Panc1 (cell line): ENCODE measurements at regions not wholly inside any gene's neighbourhood (a gene's known extent, or its start where the extent isn't known, plus 50 kb on each side); places are given as distances from the start of the nearest gene placed in this dataset.

Source experiments
- ATAC-seq: fragments of 200-7000 bp; cut with Tn5 transposase; 2 replicates; pipeline ENCODE4 v1.9.1; 2020; ENCODE audit warnings: mild to moderate bottlenecking, moderate library complexity
- BruUV-seq: library from RNA; stranded (reverse); fragments of 400-500 nt; replicated peaks from 2 replicates; lab custom pipeline; 2021; lab: Mats Ljungman, UMichigan
- CTCF ChIA-PET: fragments of 300-600 bp; sonication (Branson Sonifier 250); formaldehyde crosslinking; loops from one replicate; lab custom pipeline; 2022; ENCODE audit warnings: antibody characterized with exemption; lab: Charles Lee
- POLR2A ChIA-PET: fragments of 300-600 bp; sonication (Branson Sonifier 250); formaldehyde crosslinking; loops from one replicate; lab custom pipeline; 2022; ENCODE audit warnings: antibody characterized with exemption; lab: Charles Lee
- DNase-seq: peaks from one replicate; pipeline ENCODE4 v3.0.0-alpha.2; 2010; ENCODE audit warnings: low read depth, low spot score
- H3K27ac ChIP-seq: 2 replicates; pipeline ENCODE4 v1.5.1; 2011; ENCODE audit warnings: mild to moderate bottlenecking, low read length, inconsistent platforms
- H3K27me3 ChIP-seq: fragments of 200-500 bp; sonication (Bioruptor generic); 2 replicates; pipeline ENCODE4 v1.6.0; 2014; ENCODE audit warnings: low read length, inconsistent platforms; ENCODE audit not compliant: control insufficient read depth, insufficient read depth
- H3K36me3 ChIP-seq: fragments of 200-500 bp; sonication (Bioruptor generic); 2 replicates; pipeline ENCODE4 v1.5.1; 2014; ENCODE audit warnings: inconsistent platforms, mild to moderate bottlenecking, low read length, moderate library complexity; ENCODE audit not compliant: control insufficient read depth, insufficient read depth
- H3K4me1 ChIP-seq: 2 replicates; pipeline ENCODE4 v1.5.1; 2011; ENCODE audit warnings: inconsistent platforms, mild to moderate bottlenecking, low read length, moderate library complexity; ENCODE audit not compliant: control insufficient read depth, insufficient read depth
- H3K4me3 ChIP-seq, 2 experiments: 2 replicates each; pipeline ENCODE4 v1.5.1; 2011 to 2012; ENCODE audit warnings: low read depth in 2 of 2, low read length in 2 of 2, mild to moderate bottlenecking in 2 of 2, inconsistent platforms in 1 of 2, moderate library complexity in 1 of 2
- H3K9me3 ChIP-seq: fragments of 200-500 bp; sonication (Bioruptor generic); 2 replicates; pipeline ENCODE4 v1.5.1; 2014; ENCODE audit warnings: low read depth, mild to moderate bottlenecking, inconsistent platforms, low read length, moderate library complexity; ENCODE audit not compliant: control insufficient read depth, insufficient read depth
- CTCF ChIP-seq: fragments of 450-650 bp; IDR thresholded peaks from 2 replicates; pipeline ENCODE4 v1.5.1; 2017; ENCODE audit warnings: mild to moderate bottlenecking
- POLR2AphosphoS5 ChIP-seq: IDR thresholded peaks from 2 replicates; pipeline ENCODE4 v1.6.1; 2012; ENCODE audit warnings: mild to moderate bottlenecking, low read depth, low read length, moderate library complexity
- SIN3A ChIP-seq: IDR thresholded peaks from 2 replicates; pipeline ENCODE4 v1.6.1; 2012; ENCODE audit warnings: low read depth, mild to moderate bottlenecking, low read length, moderate library complexity, borderline replicate concordance; ENCODE audit not compliant: insufficient read depth
- TCF7L2 ChIP-seq: IDR thresholded peaks from 2 replicates; pipeline ENCODE4 v1.6.1; 2011; ENCODE audit warnings: mild to moderate bottlenecking, low read depth, low read length, inconsistent platforms
- in situ Hi-C: cut with HindIII; loops from 2 replicates; pipeline ENCODE4 v1.10.0; 2016; ENCODE audit warnings: low sequenced_read_pairs, low pct_unique_long_range_greater_than_20kb
- intact Hi-C: fragments of 100-400 bp; cut with micrococcal nuclease; formaldehyde crosslinking; loops from one replicate; pipeline ENCODE4 v1.10.0; 2022; ENCODE audit not compliant: unreplicated experiment
- TF ChIP-seq, protein P1 (sequence below), 2 experiments: IDR thresholded peaks; 2 replicates each; pipeline ENCODE4 v1.6.1; 2011 to 2012; ENCODE audit warnings: low read depth in 2 of 2, control low read depth in 1 of 2, low read length in 1 of 2, mild to moderate bottlenecking in 1 of 2, moderate library complexity in 1 of 2; ENCODE audit not compliant: insufficient read depth in 1 of 2

DNA sequence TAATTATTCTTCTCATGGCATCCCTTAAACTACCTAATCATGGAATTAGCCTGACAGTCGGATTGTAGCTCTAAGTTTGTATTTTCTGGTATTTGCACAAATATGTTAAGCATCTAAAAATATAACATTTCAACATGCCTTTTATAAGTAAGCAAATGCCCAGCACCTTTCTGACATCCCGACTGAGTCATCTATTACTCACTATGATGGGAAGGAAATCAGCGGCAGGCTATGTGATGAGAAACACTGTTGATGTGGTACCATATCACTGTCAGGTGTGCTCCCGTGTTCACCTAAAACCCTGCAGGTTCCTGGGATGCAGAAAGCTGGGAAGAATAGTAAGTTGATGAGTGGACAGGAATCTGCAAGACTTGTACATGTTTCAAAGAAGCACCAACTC is 367.8 kb upstream of the IL12A start:
- intact Hi-C loops: no loop called here
- TF ChIP-seq TCF7L2 (no peak), SIN3A (no peak), CTCF (no peak), POLR2AphosphoS5 (no peak)
- TF ChIP-seq, protein P1, sequence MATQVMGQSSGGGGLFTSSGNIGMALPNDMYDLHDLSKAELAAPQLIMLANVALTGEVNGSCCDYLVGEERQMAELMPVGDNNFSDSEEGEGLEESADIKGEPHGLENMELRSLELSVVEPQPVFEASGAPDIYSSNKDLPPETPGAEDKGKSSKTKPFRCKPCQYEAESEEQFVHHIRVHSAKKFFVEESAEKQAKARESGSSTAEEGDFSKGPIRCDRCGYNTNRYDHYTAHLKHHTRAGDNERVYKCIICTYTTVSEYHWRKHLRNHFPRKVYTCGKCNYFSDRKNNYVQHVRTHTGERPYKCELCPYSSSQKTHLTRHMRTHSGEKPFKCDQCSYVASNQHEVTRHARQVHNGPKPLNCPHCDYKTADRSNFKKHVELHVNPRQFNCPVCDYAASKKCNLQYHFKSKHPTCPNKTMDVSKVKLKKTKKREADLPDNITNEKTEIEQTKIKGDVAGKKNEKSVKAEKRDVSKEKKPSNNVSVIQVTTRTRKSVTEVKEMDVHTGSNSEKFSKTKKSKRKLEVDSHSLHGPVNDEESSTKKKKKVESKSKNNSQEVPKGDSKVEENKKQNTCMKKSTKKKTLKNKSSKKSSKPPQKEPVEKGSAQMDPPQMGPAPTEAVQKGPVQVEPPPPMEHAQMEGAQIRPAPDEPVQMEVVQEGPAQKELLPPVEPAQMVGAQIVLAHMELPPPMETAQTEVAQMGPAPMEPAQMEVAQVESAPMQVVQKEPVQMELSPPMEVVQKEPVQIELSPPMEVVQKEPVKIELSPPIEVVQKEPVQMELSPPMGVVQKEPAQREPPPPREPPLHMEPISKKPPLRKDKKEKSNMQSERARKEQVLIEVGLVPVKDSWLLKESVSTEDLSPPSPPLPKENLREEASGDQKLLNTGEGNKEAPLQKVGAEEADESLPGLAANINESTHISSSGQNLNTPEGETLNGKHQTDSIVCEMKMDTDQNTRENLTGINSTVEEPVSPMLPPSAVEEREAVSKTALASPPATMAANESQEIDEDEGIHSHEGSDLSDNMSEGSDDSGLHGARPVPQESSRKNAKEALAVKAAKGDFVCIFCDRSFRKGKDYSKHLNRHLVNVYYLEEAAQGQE (IDR thresholded peaks at IDR 0.05; ENCODE audit: insufficient read depth in 1 of 2, low read depth in 2 of 2, low read length in 1 of 2): no peak
- CTCF ChIA-PET: interaction anchor here (0.8 kb wide), 1 partner anchor 142 kb away, joined by 3 read pairs; no protein-coding TSS in a partner anchor
- H3K27me3 ChIP-seq: no peaks in the 10 kb centered on the region
- H3K9me3 ChIP-seq: no peaks in the 10 kb centered on the region
- no peak for ATAC-seq
- in situ Hi-C loops: no loop called here
- POLR2A ChIA-PET: no interaction called here
- peaks cover 26% of the 10 kb centered on the region for H3K4me1 ChIP-seq
- H3K36me3 ChIP-seq: no peaks in the 10 kb centered on the region
- no peak overlapping the region for H3K4me3 ChIP-seq
- no TSS peak for BruUV-seq
- peak; percentile 32 for DNase-seq
- no peak overlapping the region; the same call in 1 of the 2 replicates for H3K27ac ChIP-seq

DNA sequence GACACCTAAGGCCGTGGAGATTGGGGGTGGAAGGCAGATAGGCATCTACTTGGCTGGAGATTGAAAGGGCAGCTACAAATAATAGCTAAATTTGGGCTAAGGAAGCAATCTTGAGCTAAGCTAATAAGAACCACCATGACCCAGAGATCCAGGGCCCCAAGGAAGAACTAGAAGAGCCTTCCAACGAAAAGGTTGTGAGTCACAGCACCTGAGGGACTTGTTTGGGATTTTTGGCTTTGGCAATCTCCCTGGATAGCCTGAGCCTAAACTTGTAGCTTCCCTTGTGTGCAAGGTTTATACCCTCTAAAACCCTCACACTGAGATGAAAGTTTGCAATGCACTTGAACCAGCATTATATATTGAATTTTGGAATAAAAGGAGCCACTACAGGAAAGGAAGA is 364.0 kb upstream of the IL12A start:
- in situ Hi-C loops (no loop called here), intact Hi-C loops (no loop called here)
- ATAC-seq (no peak), DNase-seq (no peak)
- TF ChIP-seq POLR2AphosphoS5 (no peak), CTCF (no peak), TCF7L2 (no peak), SIN3A (no peak)
- TF ChIP-seq, protein P1 (IDR thresholded peaks at IDR 0.05; ENCODE audit: insufficient read depth in 1 of 2, low read depth in 2 of 2, low read length in 1 of 2): no peak
- Histone ChIP-seq H3K4me3 (no peak overlapping the region), H3K27me3 (no peaks in the 10 kb centered on the region), H3K9me3 (no peaks in the 10 kb centered on the region), H3K27ac (no peak overlapping the region), H3K36me3 (no peaks in the 10 kb centered on the region), H3K4me1 (peaks cover 36% of the 10 kb centered on the region)
- BruUV-seq: no TSS peak
- POLR2A ChIA-PET: no interaction called here
- CTCF ChIA-PET: interaction anchor here (0.5 kb wide), 1 partner anchor 141 kb away, joined by 13 read pairs; no protein-coding TSS in a partner anchor
